Omental fat pad (tissue), 3 donors: ENCODE measurements at regions not wholly inside any gene's neighbourhood (a gene's known extent, or its start where the extent isn't known, plus 50 kb on each side); places are given as distances from the start of the nearest gene placed in this dataset.

Experiments
- ATAC-seq: fragments of 150-250 bp; one replicate; pipeline ENCODE4 v1.9.1; 2016; ENCODE audit warnings: mild to moderate bottlenecking, moderate library complexity; ENCODE audit not compliant: low FRiP score
- DNase-seq: peaks from one replicate; pipeline ENCODE4 v3.0.0-alpha.2; 2019; ENCODE audit warnings: low spot score
- CTCF ChIP-seq, 3 donors: fragments of 450-650 bp; IDR thresholded peaks; one replicate each; pipeline ENCODE4 v1.5.1; 2016 to 2017; ENCODE audit warnings: antibody characterized with exemption in 3 of 3, mild to moderate bottlenecking in 3 of 3, moderate library complexity in 2 of 3

GRCh38 chr18:61082976-61083630 lies 250.1 kb upstream of the CDH20 start:
- ATAC-seq (no peak), DNase-seq (no peak)
- no peak for TF ChIP-seq CTCF (IDR thresholded peaks at IDR 0.05)

- ATAC-seq (no peak), DNase-seq (no peak)
- no peak for TF ChIP-seq CTCF (IDR thresholded peaks at IDR 0.05)
These were observed 248.2 kb upstream of the CDH20 start for GRCh38 chr18:61085036-61085435.

DNA sequence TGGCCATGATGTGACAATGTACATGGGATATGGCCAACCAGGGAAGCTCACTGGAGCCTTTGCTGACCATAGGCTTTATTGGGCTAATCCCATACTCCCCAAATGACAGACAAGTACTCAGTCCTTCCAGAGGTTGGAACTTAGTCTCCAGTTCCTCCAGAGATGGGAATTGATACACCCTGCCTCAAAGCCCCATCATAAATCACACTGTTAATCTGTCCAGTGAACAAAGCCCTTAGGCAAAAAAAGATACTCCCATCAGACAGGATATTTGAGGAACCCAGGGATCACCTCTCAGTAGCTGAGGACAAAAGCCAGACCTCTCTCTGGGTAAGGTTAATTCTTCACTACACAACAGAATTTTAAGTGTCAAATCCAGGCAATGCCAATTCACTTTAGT lies 247.5 kb upstream of the CDH20 start:
- DNase-seq (no peak), ATAC-seq (no peak)
- no peak for TF ChIP-seq CTCF (IDR thresholded peaks at IDR 0.05)

DNA sequence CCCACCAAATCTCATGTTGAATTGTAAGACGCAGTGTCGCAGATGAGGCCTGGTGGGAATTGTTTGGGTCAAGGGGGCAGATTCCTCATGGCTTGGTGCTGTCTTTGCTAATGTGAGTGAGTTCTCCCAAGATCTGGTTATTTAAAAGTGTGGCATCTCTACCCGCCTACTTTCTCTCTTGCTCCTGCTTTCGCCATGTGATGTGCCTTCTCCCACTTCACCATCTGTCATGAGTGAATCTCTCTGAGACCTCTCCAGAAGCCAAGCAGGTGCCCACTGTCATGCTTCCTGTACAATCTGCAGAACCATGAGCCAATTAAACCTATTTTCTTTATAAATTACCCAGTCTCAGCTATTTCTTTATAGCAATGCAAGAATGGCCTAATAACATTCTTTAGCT lies 246.6 kb upstream of the CDH20 start:
- ATAC-seq, result no peak
- no peak for DNase-seq
- no peak for TF ChIP-seq CTCF (IDR thresholded peaks at IDR 0.05)

- DNase-seq (no peak), ATAC-seq (no peak)
- TF ChIP-seq CTCF (IDR thresholded peaks at IDR 0.05), result no peak
These were observed 241.9 kb upstream of the CDH20 start for GRCh38 chr18:61091379-61091778.

GRCh38 chr18:61093965-61094364 lies 239.3 kb upstream of the CDH20 start:
- TF ChIP-seq CTCF (IDR thresholded peaks at IDR 0.05), result no peak
- ATAC-seq (no peak), DNase-seq (no peak)

DNA sequence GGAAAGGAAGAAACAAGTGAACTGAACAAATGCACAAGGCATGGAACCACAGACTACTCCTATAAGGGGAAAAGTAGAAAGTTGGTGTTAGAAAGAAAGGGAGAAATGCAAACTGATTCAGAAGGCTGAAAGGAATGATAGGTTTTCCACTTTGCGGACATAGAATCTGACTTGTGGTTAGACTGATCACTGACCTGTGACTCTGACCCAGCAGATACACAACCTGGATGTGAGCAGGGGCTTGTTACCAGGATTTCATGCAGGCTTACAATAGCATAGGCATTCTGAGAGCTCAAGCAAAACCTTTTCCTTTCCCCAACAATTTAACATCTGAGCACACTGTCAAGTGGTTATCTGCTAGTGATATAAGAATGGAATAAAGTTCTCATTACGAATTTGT lies 237.0 kb upstream of the CDH20 start:
- no peak for TF ChIP-seq CTCF (IDR thresholded peaks at IDR 0.05)
- DNase-seq (no peak), ATAC-seq (no peak)
